Transverse colon (tissue), 4 donors: ENCODE measurements at regions not wholly inside any gene's neighbourhood (a gene's known extent, or its start where the extent isn't known, plus 50 kb on each side); places are given as distances from the start of the nearest gene placed in this dataset.
A peak's percentile ranks its signal among the peaks of the same experiment; 100 is the strongest.

Experiments used
- DNase-seq: peaks from one replicate; pipeline ENCODE4 v3.0.0-alpha.2; 2019
- H3K27ac ChIP-seq, 4 donors: fragments of 200-600 bp; sonication (generic); 2 replicates each; pipeline ENCODE4 v1.5.1; 2016 to 2018; ENCODE audit warnings: inconsistent platforms in 4 of 4
- H3K27me3 ChIP-seq: fragments of 200-600 bp; sonication (generic); 2 replicates; pipeline ENCODE4 v1.5.1; 2017; ENCODE audit warnings: inconsistent platforms
- H3K36me3 ChIP-seq, 4 donors: fragments of 200-600 bp; sonication (generic); 2 replicates each; pipeline ENCODE4 v1.5.1; 2017 to 2019; ENCODE audit warnings: inconsistent platforms in 4 of 4
- H3K4me1 ChIP-seq, 4 donors: fragments of 200-600 bp; sonication (generic); 2 replicates each; pipeline ENCODE4 v1.5.1; 2017 to 2020; ENCODE audit warnings: inconsistent platforms in 4 of 4
- H3K4me3 ChIP-seq, 4 donors: fragments of 200-600 bp; sonication (generic); 1 replicate in 1 of 4; 2 replicates in 3 of 4; pipeline versions ENCODE4 v1.5.1 to v1.6.1; 2017 to 2019; ENCODE audit warnings: inconsistent platforms in 4 of 4
- H3K9me3 ChIP-seq, 2 donors: fragments of 200-600 bp; sonication (generic); 2 replicates each; pipeline ENCODE4 v1.5.1; 2017 to 2019; ENCODE audit warnings: inconsistent platforms in 2 of 2
- EP300 ChIP-seq: sonication (generic); formaldehyde crosslinking; IDR thresholded peaks from one replicate; pipeline ENCODE4 v1.6.1; 2017; ENCODE audit warnings: antibody characterized with exemption, low read depth
- POLR2A ChIP-seq: fragments of 450-650 bp; IDR thresholded peaks from one replicate; pipeline ENCODE4 v1.6.1; 2016; ENCODE audit warnings: antibody characterized with exemption, mild to moderate bottlenecking, moderate library complexity
- POLR2AphosphoS5 ChIP-seq, 3 donors: sonication (generic); formaldehyde crosslinking; IDR thresholded peaks; one replicate each; pipeline ENCODE4 v1.6.1; 2016; ENCODE audit warnings: antibody characterized with exemption in 3 of 3
- WGBS, 2 donors: methylation state at CpG; one replicate each; pipeline ENCODE4 v1.1.5; 2018; ENCODE audit warnings: low coverage in 1 of 2; 5-methylcytosine and 5-hydroxymethylcytosine counted together
- in situ Hi-C, 4 donors: fragments of 200-750 bp; cut with MboI; loops; one replicate each; pipeline versions ENCODE4 v1.15.0 to v1.15.1; 2017; ENCODE audit warnings: low sequenced_read_pairs in 3 of 4, low pct_ligation_motif_present in 1 of 4, low pct_unique_long_range_greater_than_20kb in 1 of 4
- intact Hi-C: fragments of 100-400 bp; cut with DNase I; formaldehyde crosslinking; loops from one replicate; pipeline ENCODE4 v1.15.1; 2023; ENCODE audit warnings: low total_unique reads
- TF ChIP-seq, protein P1 (sequence below), 5 experiments: fragments of 200-600 bp in 3 of 5; fragments of 450-650 bp in 2 of 5; sonication (generic) in 3 of 5; IDR thresholded peaks; 1 replicate in 2 of 5; 2 replicates in 3 of 5; pipeline ENCODE4 v1.5.1; 2016 to 2017; ENCODE audit warnings: antibody characterized with exemption in 5 of 5, inconsistent platforms in 3 of 5, mild to moderate bottlenecking in 2 of 5, moderate library complexity in 1 of 5

DNA sequence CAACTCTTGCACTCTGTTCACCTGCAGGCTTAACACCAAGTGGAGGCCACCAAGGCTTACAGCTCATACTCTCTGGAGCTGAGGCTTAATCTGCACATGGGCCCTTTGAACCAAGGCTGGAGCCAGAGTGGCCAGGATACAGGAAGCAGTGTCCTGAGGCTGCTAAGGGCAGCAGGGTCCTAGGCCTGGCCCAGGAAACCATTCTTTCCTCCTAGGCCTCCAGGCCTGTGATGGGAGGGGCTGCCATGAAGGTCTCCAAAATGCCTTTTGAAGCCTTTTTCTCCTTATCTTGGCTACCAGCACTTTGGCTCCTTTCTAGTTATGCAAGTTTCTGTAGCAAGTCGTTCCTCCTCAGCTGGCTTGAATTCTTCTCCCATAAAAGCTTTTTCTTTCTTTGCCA, 68.0 kb upstream of the GNAI1 start:
- Histone ChIP-seq H3K4me3 (no peak overlapping the region), H3K36me3 (no peaks in the 10 kb centered on the region), H3K27ac (no peak overlapping the region), H3K9me3 (peaks cover under 1 to 5% of the 10 kb centered on the region in 2 donors), H3K27me3 (no peaks in the 10 kb centered on the region), H3K4me1 (no peaks in the 10 kb centered on the region)
- intact Hi-C loops: no loop called here
- TF ChIP-seq POLR2AphosphoS5 (IDR thresholded peaks at IDR 0.05) (no peak), EP300 (no peak), POLR2A (no peak)
- TF ChIP-seq, protein P1, sequence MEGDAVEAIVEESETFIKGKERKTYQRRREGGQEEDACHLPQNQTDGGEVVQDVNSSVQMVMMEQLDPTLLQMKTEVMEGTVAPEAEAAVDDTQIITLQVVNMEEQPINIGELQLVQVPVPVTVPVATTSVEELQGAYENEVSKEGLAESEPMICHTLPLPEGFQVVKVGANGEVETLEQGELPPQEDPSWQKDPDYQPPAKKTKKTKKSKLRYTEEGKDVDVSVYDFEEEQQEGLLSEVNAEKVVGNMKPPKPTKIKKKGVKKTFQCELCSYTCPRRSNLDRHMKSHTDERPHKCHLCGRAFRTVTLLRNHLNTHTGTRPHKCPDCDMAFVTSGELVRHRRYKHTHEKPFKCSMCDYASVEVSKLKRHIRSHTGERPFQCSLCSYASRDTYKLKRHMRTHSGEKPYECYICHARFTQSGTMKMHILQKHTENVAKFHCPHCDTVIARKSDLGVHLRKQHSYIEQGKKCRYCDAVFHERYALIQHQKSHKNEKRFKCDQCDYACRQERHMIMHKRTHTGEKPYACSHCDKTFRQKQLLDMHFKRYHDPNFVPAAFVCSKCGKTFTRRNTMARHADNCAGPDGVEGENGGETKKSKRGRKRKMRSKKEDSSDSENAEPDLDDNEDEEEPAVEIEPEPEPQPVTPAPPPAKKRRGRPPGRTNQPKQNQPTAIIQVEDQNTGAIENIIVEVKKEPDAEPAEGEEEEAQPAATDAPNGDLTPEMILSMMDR (IDR thresholded peaks at IDR 0.05): no peak
- DNase-seq: no peak
- WGBS, 2 donors: 84 to 86% methylated on average over 1 of the region's 1 CpG
- in situ Hi-C loops: loop anchor here in 1 of 4 donors (25.0 kb wide), 1 partner anchor 596 kb away; no protein-coding TSS in a partner anchor

DNA sequence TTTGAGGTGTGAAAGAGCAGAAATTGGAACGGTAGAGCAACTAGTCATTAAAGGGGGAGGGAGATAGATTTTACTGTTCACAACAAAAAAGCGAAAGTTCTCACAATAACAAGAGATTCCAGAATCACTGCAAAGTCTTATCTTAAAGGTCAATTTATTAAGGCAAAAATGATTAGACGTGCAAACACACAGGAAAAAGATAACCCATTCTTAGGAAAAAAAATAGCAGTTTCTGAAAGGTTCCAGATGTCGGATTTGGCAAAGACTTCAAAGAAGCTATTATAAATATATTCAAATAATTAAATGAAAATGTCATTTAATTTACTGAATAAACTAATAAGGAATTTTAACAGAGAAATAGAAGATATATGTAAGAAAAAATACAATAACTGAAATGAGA, 70.8 kb upstream of the GNAI1 start:
- peaks cover 4 to 5% of the 10 kb centered on the region in 2 donors for H3K9me3 ChIP-seq
- no peaks in the 10 kb centered on the region for H3K27me3 ChIP-seq
- H3K27ac ChIP-seq: no peak overlapping the region
- WGBS, 2 donors: 59 to 61% methylated on average over 4 of the region's 4 CpGs
- DNase-seq: no peak
- no peaks in the 10 kb centered on the region for H3K4me1 ChIP-seq
- no peak for TF ChIP-seq EP300
- TF ChIP-seq POLR2A: no peak
- TF ChIP-seq, protein P1 (IDR thresholded peaks at IDR 0.05): no peak
- TF ChIP-seq POLR2AphosphoS5 (IDR thresholded peaks at IDR 0.05): no peak
- no peaks in the 10 kb centered on the region for H3K36me3 ChIP-seq
- in situ Hi-C loops: loop anchor here in 1 of 4 donors (25.0 kb wide), 1 partner anchor 598 kb away; no protein-coding TSS in a partner anchor
- no peak overlapping the region for H3K4me3 ChIP-seq
- intact Hi-C loops: no loop called here

DNA sequence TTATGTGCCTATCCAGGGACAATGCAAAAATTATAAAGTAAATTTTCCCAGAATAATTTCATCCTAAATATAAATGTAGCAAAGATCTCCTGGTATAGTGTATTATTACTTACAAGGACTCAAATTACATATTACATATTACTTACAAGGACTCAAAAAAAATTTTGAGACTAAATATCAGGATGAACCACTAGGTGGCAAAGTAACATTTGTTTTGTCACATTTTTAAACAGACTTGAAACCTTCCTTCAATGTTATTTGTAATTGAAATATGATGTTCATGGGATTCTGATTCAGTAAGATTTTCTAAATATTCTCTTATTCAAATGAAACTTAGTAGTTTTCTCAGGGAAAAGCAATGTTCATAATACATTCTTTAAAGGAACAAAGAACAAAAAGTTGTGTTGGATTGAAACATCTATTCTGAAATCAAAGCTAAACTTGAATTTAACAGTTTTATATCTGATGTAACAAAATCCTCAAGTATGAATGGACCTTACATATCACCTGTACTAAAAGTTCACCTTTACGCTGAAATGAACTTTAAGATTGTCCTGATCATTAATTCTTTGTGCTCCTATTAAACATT, 74.3 kb upstream of the GNAI1 start:
- Histone ChIP-seq H3K4me3 (no peak overlapping the region), H3K36me3 (no peaks in the 10 kb centered on the region), H3K9me3 (peaks cover 0 to 4% of the 10 kb centered on the region in 2 donors), H3K27me3 (no peaks in the 10 kb centered on the region), H3K4me1 (no peaks in the 10 kb centered on the region), H3K27ac (no peak overlapping the region)
- no peak for DNase-seq
- intact Hi-C loops: no loop called here
- in situ Hi-C loops: loop anchor here in 1 of 4 donors (25.0 kb wide), 1 partner anchor 602 kb away; no protein-coding TSS in a partner anchor
- WGBS, 2 donors: 78 to 85% methylated on average over 1 of the region's 1 CpG
- no peak for TF ChIP-seq EP300
- TF ChIP-seq, protein P1 (IDR thresholded peaks at IDR 0.05): peak; percentile 54 to 61 (median 58)

DNA sequence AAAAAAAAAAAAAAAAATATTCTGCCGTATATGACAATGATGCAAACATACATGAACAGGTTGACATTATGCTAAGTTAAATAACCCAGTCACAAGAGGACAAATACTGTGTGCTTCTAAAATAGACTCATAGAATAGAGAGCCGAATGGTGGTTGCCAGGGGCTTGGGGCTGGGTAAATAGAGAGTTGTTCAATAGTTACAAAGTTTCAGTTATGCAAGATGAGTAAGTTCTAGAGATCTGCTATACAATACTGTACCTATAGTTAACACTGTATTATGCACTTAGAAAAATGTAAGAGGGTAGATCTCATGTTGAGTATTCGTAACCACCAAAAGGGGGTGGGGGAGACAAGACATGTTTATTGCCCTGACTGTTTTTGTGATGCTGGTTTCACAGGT, 77.1 kb upstream of the GNAI1 start:
- DNase-seq: no peak
- Histone ChIP-seq H3K4me1 (no peaks in the 10 kb centered on the region), H3K27me3 (no peaks in the 10 kb centered on the region), H3K36me3 (no peaks in the 10 kb centered on the region), H3K4me3 (no peak overlapping the region), H3K9me3 (peaks cover 0 to 4% of the 10 kb centered on the region in 2 donors), H3K27ac (no peak overlapping the region)
- intact Hi-C loops (no loop called here), in situ Hi-C loops (loop anchor here in 1 of 4 donors (25.0 kb wide), 1 partner anchor 605 kb away; no protein-coding TSS in a partner anchor)
- TF ChIP-seq POLR2AphosphoS5 (IDR thresholded peaks at IDR 0.05) (no peak), EP300 (no peak), POLR2A (no peak)
- TF ChIP-seq, protein P1 (IDR thresholded peaks at IDR 0.05): no peak
- 85 to 90% methylated on average over 3 of the region's 3 CpGs for WGBS, 2 donors
